K562 (cell line): ENCODE measurements at regions not wholly inside any gene's neighbourhood (a gene's known extent, or its start where the extent isn't known, plus 50 kb on each side); places are given as distances from the start of the nearest gene placed in this dataset.

Experiments used
- ATAC-seq: fragments of 200-7000 bp; cut with Tn5 transposase; 3 replicates; pipeline ENCODE4 v1.9.1; 2020; ENCODE audit warnings: moderate library complexity
- BruUV-seq: library from RNA; stranded (reverse); fragments of 400-500 nt; replicated peaks from 2 replicates; lab custom pipeline; 2021; lab: Mats Ljungman, UMichigan
- CTCF ChIA-PET: fragments of 300-600 bp; formaldehyde crosslinking; extraction: SDS; loops from one replicate; lab custom pipeline; 2021; ENCODE audit warnings: low intra/inter-chr PET ratio; lab: Yijun Ruan, JAX
- POLR2A ChIA-PET: fragments of 300-600, 350-650 bp; sonication (Branson Sonifier 250); formaldehyde crosslinking; extraction: SDS; loops from one replicate; lab custom pipeline; 2021; ENCODE audit warnings: antibody characterized with exemption, inconsistent platforms; lab: Yijun Ruan, JAX
- DNase-seq, 4 experiments: peaks; one replicate each; pipeline versions ENCODE4 v3.0.0 to v3.0.0-alpha.2; 2011 to 2018; ENCODE audit warnings: low spot score in 3 of 4, mixed read lengths in 3 of 4; ENCODE audit errors: extremely low read depth in 1 of 4
- FAIRE-seq: peaks from 2 replicates; lab custom pipeline; 2011; peaks lifted over from hg19 to GRCh38; lab: Jason Lieb, UNC
- H2AFZ ChIP-seq: 2 replicates; pipeline ENCODE4 v1.6.0; 2011; ENCODE audit warnings: low read depth, low read length, control low read depth, inconsistent platforms
- H3K27ac ChIP-seq: fragments of 200-600 bp; 3 replicates; pipeline ENCODE4 v1.8.0; 2011; ENCODE audit warnings: low read depth, mild to moderate bottlenecking, control low read depth, inconsistent platforms, low read length, moderate library complexity, mixed read lengths; ENCODE audit errors: extremely low read depth
- H3K27me3 ChIP-seq, 2 experiments: fragments of 300-600 bp in 1 of 2; 2 replicates in 1 of 2; 3 replicates in 1 of 2; pipeline versions ENCODE4 v1.6.0 to v1.8.0; 2011; ENCODE audit warnings: inconsistent platforms in 2 of 2, low read length in 2 of 2, mild to moderate bottlenecking in 1 of 2, mixed read lengths in 1 of 2, moderate library complexity in 1 of 2; ENCODE audit not compliant: control insufficient read depth in 2 of 2, insufficient read depth in 2 of 2
- H3K36me3 ChIP-seq: fragments of 300-600 bp; 3 replicates; pipeline ENCODE4 v1.8.0; 2011; ENCODE audit warnings: mild to moderate bottlenecking, low read length, inconsistent platforms; ENCODE audit not compliant: control insufficient read depth, insufficient read depth
- H3K4me1 ChIP-seq, 2 experiments: fragments of 200-600 bp in 1 of 2; replicated peaks in 1 of 2; 2 replicates in 1 of 2; 3 replicates in 1 of 2; pipeline versions ENCODE4 v1.5.1 to v1.8.0; 2011; ENCODE audit warnings: inconsistent platforms in 2 of 2, low read length in 2 of 2, mild to moderate bottlenecking in 1 of 2, mixed read lengths in 1 of 2, moderate library complexity in 1 of 2; ENCODE audit not compliant: control insufficient read depth in 2 of 2, insufficient read depth in 2 of 2
- H3K4me2 ChIP-seq: 2 replicates; pipeline ENCODE4 v1.6.1; 2011; ENCODE audit warnings: low read length, control low read depth, inconsistent platforms, mixed read lengths; ENCODE audit not compliant: insufficient read depth
- H3K4me3 ChIP-seq: fragments of 200-600 bp; sonication (generic), shearing (Covaris generic); 2 replicates; pipeline ENCODE4 v1.5.1; 2016; ENCODE audit warnings: control low read depth, inconsistent platforms
- H3K79me2 ChIP-seq: fragments of 200-600 bp; 3 replicates; pipeline ENCODE4 v1.8.0; 2011; ENCODE audit warnings: low read length, inconsistent platforms; ENCODE audit not compliant: control insufficient read depth, insufficient read depth
- H3K9ac ChIP-seq, 2 experiments: 2 replicates each; pipeline versions ENCODE4 v1.6.0 to v1.6.1; 2011; ENCODE audit warnings: low read depth in 2 of 2, low read length in 2 of 2, control low read depth in 1 of 2, inconsistent platforms in 1 of 2, mild to moderate bottlenecking in 1 of 2, mixed read lengths in 1 of 2; ENCODE audit not compliant: insufficient read depth in 1 of 2
- H3K9me1 ChIP-seq: one replicate; pipeline ENCODE4 v1.6.0; 2011; ENCODE audit warnings: inconsistent platforms, mild to moderate bottlenecking, low read length, moderate library complexity; ENCODE audit not compliant: control insufficient read depth, insufficient read depth
- H3K9me3 ChIP-seq: replicated peaks from 2 replicates; pipeline ENCODE4 v1.5.1; 2011; ENCODE audit warnings: low read depth, low read length, inconsistent platforms; ENCODE audit not compliant: control insufficient read depth, insufficient read depth
- H4K20me1 ChIP-seq: replicated peaks from 2 replicates; pipeline ENCODE4 v1.6.1; 2011; ENCODE audit warnings: low read length, inconsistent platforms, mixed read lengths; ENCODE audit not compliant: control insufficient read depth, insufficient read depth
- BACH1 ChIP-seq: fragments of 200-800 bp; sonication (Bioruptor generic); IDR thresholded peaks from 2 replicates; pipeline ENCODE4 v1.6.1; 2016; ENCODE audit warnings: missing genetic modification characterization, missing compliant biosample characterization
- C11orf30 ChIP-seq: fragments of 450-650 bp; IDR thresholded peaks from 2 replicates; pipeline ENCODE4 v1.6.1; 2016; ENCODE audit warnings: low read depth, mild to moderate bottlenecking
- COPS2 ChIP-seq: fragments of 450-650 bp; conservative IDR thresholded peaks from 2 replicates; pipeline ENCODE4 v1.6.1; 2016; ENCODE audit warnings: mild to moderate bottlenecking, moderate library complexity
- DNMT1 ChIP-seq: fragments of 450-650 bp; IDR thresholded peaks from 2 replicates; pipeline ENCODE4 v1.6.1; 2016; ENCODE audit warnings: antibody characterized with exemption, mild to moderate bottlenecking
- ELF1 ChIP-seq: fragments of 200-800 bp; sonication (Bioruptor generic); IDR thresholded peaks from 2 replicates; pipeline ENCODE4 v1.6.1; 2016; ENCODE audit warnings: missing genetic modification characterization, missing compliant biosample characterization
- FOXP1 ChIP-seq: sonication (generic); formaldehyde crosslinking; IDR thresholded peaks from 2 replicates; pipeline ENCODE4 v1.8.0; 2022; ENCODE audit warnings: mild to moderate bottlenecking, missing genetic modification reagents
- ILK ChIP-seq: fragments of 450-650 bp; IDR thresholded peaks from 2 replicates; pipeline ENCODE4 v1.6.1; 2016; ENCODE audit warnings: missing genetic modification characterization, low read depth, mild to moderate bottlenecking, missing compliant biosample characterization, moderate library complexity, borderline replicate concordance
- JUND ChIP-seq, 2 experiments: IDR thresholded peaks; 2 replicates in 1 of 2; 3 replicates in 1 of 2; pipeline ENCODE4 v1.6.1; 2011; ENCODE audit warnings: borderline replicate concordance in 2 of 2, low read depth in 2 of 2, low read length in 2 of 2, improper control_type of control experiment in 1 of 2, missing biosample characterization in 1 of 2, missing genetic modification characterization in 1 of 2, missing genetic modification reagents in 1 of 2
- MXI1 ChIP-seq: IDR thresholded peaks from 2 replicates; pipeline ENCODE4 v1.6.1; 2011; ENCODE audit warnings: low read depth, mild to moderate bottlenecking, improper control_type of control experiment, low read length
- RAD21 ChIP-seq, 2 experiments: fragments of 250-450 bp in 1 of 2; fragments of 450-650 bp in 1 of 2; sonication (Bioruptor Pico) in 1 of 2; formaldehyde crosslinking in 1 of 2; IDR thresholded peaks in 1 of 2; conservative IDR thresholded peaks in 1 of 2; 2 replicates each; pipeline versions ENCODE4 v1.4.0 to v1.8.0; 2020 to 2022; ENCODE audit warnings: mild to moderate bottlenecking in 2 of 2, moderate library complexity in 1 of 2
- SUPT5H ChIP-seq: fragments of 450-650 bp; IDR thresholded peaks from 2 replicates; pipeline ENCODE4 v1.6.1; 2016
- ZBTB17 ChIP-seq: fragments of 450-650 bp; formaldehyde crosslinking; IDR thresholded peaks from 2 replicates; pipeline ENCODE4 v1.4.0; 2020; ENCODE audit warnings: mild to moderate bottlenecking
- ZNF639 ChIP-seq, 2 experiments: fragments of 200-800 bp in 1 of 2; sonication (Bioruptor generic) in 1 of 2; sonication (generic) in 1 of 2; formaldehyde crosslinking in 1 of 2; IDR thresholded peaks in 1 of 2; conservative IDR thresholded peaks in 1 of 2; 2 replicates each; pipeline versions ENCODE4 v1.5.0 to v1.6.1; 2016 to 2020; ENCODE audit warnings: missing compliant biosample characterization in 1 of 2, missing genetic modification characterization in 1 of 2, missing genetic modification reagents in 1 of 2
- WGBS: fragments of 100-300 bp; shearing (Covaris generic); methylation state at CpG from one replicate; pipeline ENCODE4 v1.1.6; 2016; ENCODE audit warnings: low coverage, mixed read lengths; ENCODE audit not compliant: insufficient coverage; ENCODE audit errors: missing lambda C conversion rate; 5-methylcytosine and 5-hydroxymethylcytosine counted together
- in situ Hi-C: fragments of 300-500 bp; cut with MboI; formaldehyde crosslinking; loops from 4 replicates; pipeline ENCODE4 v1.15.0; 2018; ENCODE audit warnings: inconsistent platforms, mixed read lengths
- intact Hi-C: fragments of 100-400 bp; cut with micrococcal nuclease; formaldehyde crosslinking; loops from 2 replicates; pipeline ENCODE4 v1.14.2; 2022

GRCh38 chr2:238698451-238699306 lies 149.2 kb upstream of the TWIST2 start:
- no peak overlapping the region for H3K4me2 ChIP-seq
- ChIA-PET CTCF (no interaction called here), POLR2A (no interaction called here)
- no peak for ATAC-seq
- H3K9ac ChIP-seq: no peak overlapping the region
- no peak overlapping the region for H2AFZ ChIP-seq
- no peak for TF ChIP-seq MXI1
- no peak for TF ChIP-seq FOXP1 (CRISPR knock-in tag)
- no peak for TF ChIP-seq SUPT5H
- TF ChIP-seq JUND (IDR thresholded peaks at IDR 0.05; ENCODE audit: borderline replicate concordance, low read depth, low read length): no peak
- TF ChIP-seq JUND (tag; IDR thresholded peaks at IDR 0.05; ENCODE audit: borderline replicate concordance, low read depth, low read length): no peak
- TF ChIP-seq C11orf30: no peak
- no peak for TF ChIP-seq RAD21 (CRISPR knock-in tag; conservative IDR thresholded peaks at IDR 0.05 in 1 of 2, IDR thresholded peaks at IDR 0.05 in 1 of 2)
- no peak for TF ChIP-seq ZNF639 (CRISPR knock-in tag; conservative IDR thresholded peaks at IDR 0.05 in 1 of 2, IDR thresholded peaks at IDR 0.05 in 1 of 2)
- no peak for TF ChIP-seq ZBTB17 (CRISPR knock-in tag)
- TF ChIP-seq BACH1 (tag): no peak
- no peak for TF ChIP-seq ILK (tag)
- no peak for TF ChIP-seq DNMT1
- no peak for TF ChIP-seq COPS2
- TF ChIP-seq ELF1 (tag): no peak
- no peaks in the 10 kb centered on the region for H3K9me3 ChIP-seq
- no peaks in the 10 kb centered on the region for H3K79me2 ChIP-seq
- no TSS peak for BruUV-seq
- no peak overlapping the region for H3K4me3 ChIP-seq
- H3K9me1 ChIP-seq: no peaks in the 10 kb centered on the region
- H3K27me3 ChIP-seq: peaks cover 0 to 43% of the 10 kb centered on the region in 2 experiments; a peak in 3 of 5 replicates
- no peak for FAIRE-seq
- H3K4me1 ChIP-seq: no peaks in the 10 kb centered on the region
- H4K20me1 ChIP-seq: no peaks in the 10 kb centered on the region; the same call in 1 of the 2 replicates
- intact Hi-C loops: no loop called here
- in situ Hi-C loops: no loop called here
- DNase-seq: no peak
- H3K36me3 ChIP-seq: no peaks in the 10 kb centered on the region
- no peak overlapping the region for H3K27ac ChIP-seq
- 2% methylated on average over 17 of the region's 20 CpGs for WGBS
